HCT116 (cell line): ENCODE measurements at regions not wholly inside any gene's neighbourhood (a gene's known extent, or its start where the extent isn't known, plus 50 kb on each side); places are given as distances from the start of the nearest gene placed in this dataset.

Source experiments
- CTCF ChIP-seq, 3 experiments: fragments of 200-600 bp in 1 of 3; sonication (generic) in 1 of 3; IDR thresholded peaks in 2 of 3; conservative IDR thresholded peaks in 1 of 3; 2 replicates each; pipeline ENCODE4 v1.5.1; 2012 to 2017; ENCODE audit warnings: low read depth in 2 of 3, low read length in 2 of 3, antibody characterized with exemption in 1 of 3, borderline replicate concordance in 1 of 3, control low read depth in 1 of 3, mild to moderate bottlenecking in 1 of 3, mixed read lengths in 1 of 3, mixed run types in 1 of 3, moderate library complexity in 1 of 3; ENCODE audit not compliant: insufficient read depth in 1 of 3
- POLR2AphosphoS5 ChIP-seq: IDR thresholded peaks from 2 replicates; pipeline ENCODE4 v1.6.1; 2011; ENCODE audit warnings: mild to moderate bottlenecking, low read depth, low read length, moderate library complexity
- YY1 ChIP-seq: IDR thresholded peaks from 2 replicates; pipeline ENCODE4 v1.6.1; 2011; ENCODE audit warnings: low read length, low read depth, moderate library complexity, mild to moderate bottlenecking; ENCODE audit not compliant: insufficient replicate concordance; ENCODE audit errors: extremely low read depth

DNA sequence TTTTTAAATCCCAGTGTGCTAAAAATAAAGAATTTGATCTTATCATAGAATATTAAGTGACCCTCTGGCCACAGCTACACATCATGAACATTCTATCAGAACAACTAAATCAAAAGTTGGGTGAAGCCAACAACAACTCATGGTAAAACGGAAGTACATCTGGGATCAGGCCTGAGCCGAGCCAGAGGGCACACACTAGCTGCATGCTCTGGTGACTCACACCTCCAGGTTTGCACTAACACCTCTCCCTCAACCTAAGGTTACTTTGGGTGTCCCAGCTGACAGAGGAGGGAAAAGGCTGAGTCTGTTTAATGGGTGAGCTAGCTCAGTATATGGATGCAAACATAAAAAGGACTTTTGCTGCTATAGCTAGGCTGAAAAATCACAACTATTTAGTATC is 281.6 kb downstream of the HGF start:
- no peak for TF ChIP-seq YY1
- no peak for TF ChIP-seq CTCF (IDR thresholded peaks at IDR 0.05 in 2 of 3, conservative IDR thresholded peaks at IDR 0.05 in 1 of 3; ENCODE audit: borderline replicate concordance in 1 of 3, insufficient read depth in 1 of 3, low read depth in 2 of 3, low read length in 2 of 3)
- TF ChIP-seq POLR2AphosphoS5 = no peak
